H1 (cell line): ENCODE measurements at regions not wholly inside any gene's neighbourhood (a gene's known extent, or its start where the extent isn't known, plus 50 kb on each side); places are given as distances from the start of the nearest gene placed in this dataset.

Source experiments
- CTCF ChIA-PET: fragments of 300-600 bp; sonication (Branson Sonifier 250); formaldehyde crosslinking; loops from one replicate; lab custom pipeline; 2021; ENCODE audit not compliant: partially characterized antibody; lab: Charles Lee
- POLR2A ChIA-PET: fragments of 300-600 bp; sonication (Branson Sonifier 250); formaldehyde crosslinking; loops from one replicate; lab custom pipeline; 2021; ENCODE audit warnings: inconsistent platforms; ENCODE audit not compliant: partially characterized antibody; lab: Charles Lee
- DNase-seq, 2 experiments: peaks; one replicate each; pipeline versions ENCODE4 v3.0.0 to v3.0.0-alpha.2; 2010 to 2022; ENCODE audit warnings: low spot score in 2 of 2, low read depth in 1 of 2, mixed read lengths in 1 of 2
- FAIRE-seq: peaks from 2 replicates; lab custom pipeline; 2011; peaks lifted over from hg19 to GRCh38; lab: Jason Lieb, UNC
- H2AFZ ChIP-seq: 2 replicates; pipeline ENCODE4 v1.8.1; 2012; ENCODE audit warnings: low read length, inconsistent platforms
- H2AK5ac ChIP-seq: 2 replicates; pipeline ENCODE4 v1.6.1; 2013; ENCODE audit warnings: low read depth, low read length
- H2BK120ac ChIP-seq: replicated peaks from 2 replicates; pipeline ENCODE3; 2013; ENCODE audit warnings: low read depth, low read length, inconsistent platforms
- H2BK12ac ChIP-seq: 2 replicates; pipeline ENCODE4 v1.6.1; 2013; ENCODE audit warnings: low read depth, low read length
- H2BK15ac ChIP-seq: 2 replicates; pipeline ENCODE4 v1.6.1; 2013; ENCODE audit warnings: low read length
- H2BK20ac ChIP-seq: 2 replicates; pipeline ENCODE4 v1.6.1; 2013; ENCODE audit warnings: low read length
- H2BK5ac ChIP-seq: 2 replicates; pipeline ENCODE4 v1.6.1; 2013; ENCODE audit warnings: low read depth, low read length
- H3K14ac ChIP-seq: 2 replicates; pipeline ENCODE4 v1.6.1; 2013; ENCODE audit warnings: inconsistent platforms; ENCODE audit not compliant: insufficient read length
- H3K18ac ChIP-seq: 2 replicates; pipeline ENCODE4 v1.6.1; 2013; ENCODE audit warnings: low read length; ENCODE audit errors: extremely low read depth
- H3K23ac ChIP-seq: 2 replicates; pipeline ENCODE4 v1.6.1; 2013; ENCODE audit warnings: inconsistent platforms; ENCODE audit not compliant: insufficient read length
- H3K23me2 ChIP-seq: 2 replicates; pipeline ENCODE4 v1.6.1; 2013; ENCODE audit warnings: low read depth, low read length
- H3K27ac ChIP-seq: 2 replicates; pipeline ENCODE4 v1.6.1; 2011; ENCODE audit warnings: low read depth, low read length, inconsistent platforms
- H3K27me3 ChIP-seq, 4 experiments: replicated peaks in 1 of 4; 1 replicate in 1 of 4; 2 replicates in 3 of 4; pipeline versions ENCODE4 v1.6.1 to v1.8.1; 2011 to 2013; ENCODE audit warnings: low read length in 3 of 4, mild to moderate bottlenecking in 3 of 4, inconsistent platforms in 2 of 4, mixed read lengths in 2 of 4, moderate library complexity in 1 of 4; ENCODE audit not compliant: control insufficient read depth in 3 of 4, insufficient read depth in 3 of 4; ENCODE audit errors: extremely low read depth in 1 of 4
- H3K36me3 ChIP-seq, 4 experiments: 2 replicates each; pipeline versions ENCODE4 v1.6.1 to v1.8.1; 2011 to 2013; ENCODE audit warnings: mild to moderate bottlenecking in 4 of 4, low read length in 3 of 4, moderate library complexity in 2 of 4, control low read depth in 1 of 4, inconsistent platforms in 1 of 4; ENCODE audit not compliant: insufficient read depth in 4 of 4, control insufficient read depth in 2 of 4
- H3K4ac ChIP-seq: replicated peaks from 2 replicates; pipeline ENCODE3; 2013; ENCODE audit warnings: low read length, low read depth, mixed read lengths, inconsistent platforms; ENCODE audit not compliant: insufficient read length
- H3K4me1 ChIP-seq, 4 experiments: replicated peaks in 1 of 4; 1 replicate in 1 of 4; 2 replicates in 3 of 4; pipeline versions ENCODE4 v1.6.1 to v1.8.1; 2011 to 2013; ENCODE audit warnings: low read length in 3 of 4, inconsistent platforms in 2 of 4, mixed read lengths in 1 of 4; ENCODE audit not compliant: insufficient read depth in 4 of 4, control insufficient read depth in 3 of 4
- H3K4me2 ChIP-seq, 2 experiments: 2 replicates each; pipeline versions ENCODE4 v1.6.1 to v1.8.1; 2011 to 2013; ENCODE audit warnings: low read depth in 2 of 2, low read length in 2 of 2, control low read depth in 1 of 2, inconsistent platforms in 1 of 2, mild to moderate bottlenecking in 1 of 2; ENCODE audit not compliant: insufficient read depth in 1 of 2
- H3K4me3 ChIP-seq, 4 experiments: fragments of 200-600, 300-600 bp in 1 of 4; sonication (generic), shearing (Covaris generic), sonication (Bioruptor Twin) in 1 of 4; 2 replicates each; pipeline versions ENCODE4 v1.5.1 to v1.8.1; 2011 to 2016; ENCODE audit warnings: low read length in 4 of 4, low read depth in 3 of 4, control low read depth in 2 of 4, inconsistent platforms in 2 of 4, mild to moderate bottlenecking in 2 of 4, mixed read lengths in 1 of 4, moderate library complexity in 1 of 4; ENCODE audit not compliant: insufficient read depth in 2 of 4; ENCODE audit errors: extremely low read depth in 1 of 4
- H3K56ac ChIP-seq: replicated peaks from 2 replicates; pipeline ENCODE3; 2013; ENCODE audit warnings: low read depth, mild to moderate bottlenecking, mixed read lengths, low read length, inconsistent platforms; ENCODE audit not compliant: insufficient read length
- H3K79me1 ChIP-seq: 2 replicates; pipeline ENCODE4 v1.6.1; 2013; ENCODE audit warnings: low read depth, low read length, control low read depth
- H3K79me2 ChIP-seq, 2 experiments: 2 replicates each; pipeline versions ENCODE4 v1.6.1 to v1.8.1; 2012 to 2013; ENCODE audit warnings: low read length in 2 of 2, mild to moderate bottlenecking in 2 of 2, inconsistent platforms in 1 of 2; ENCODE audit not compliant: insufficient read depth in 2 of 2, control insufficient read depth in 1 of 2
- H3K9ac ChIP-seq, 4 experiments: replicated peaks in 1 of 4; 1 replicate in 1 of 4; 2 replicates in 3 of 4; pipeline versions ENCODE4 v1.6.1 to v1.8.1; 2011 to 2013; ENCODE audit warnings: low read depth in 3 of 4, low read length in 3 of 4, control low read depth in 2 of 4, mild to moderate bottlenecking in 2 of 4, moderate library complexity in 2 of 4, inconsistent platforms in 1 of 4; ENCODE audit errors: extremely low read depth in 1 of 4
- H3K9me3 ChIP-seq, 2 experiments: 2 replicates each; pipeline versions ENCODE4 v1.6.1 to v1.8.1; 2012 to 2013; ENCODE audit warnings: mild to moderate bottlenecking in 2 of 2, moderate library complexity in 2 of 2, control low read depth in 1 of 2, inconsistent platforms in 1 of 2, low read depth in 1 of 2, low read length in 1 of 2, mixed read lengths in 1 of 2; ENCODE audit not compliant: insufficient read depth in 2 of 2
- H4K20me1 ChIP-seq, 2 experiments: replicated peaks in 1 of 2; 2 replicates each; pipeline versions ENCODE3 to v1.8.1; 2011 to 2013; ENCODE audit warnings: inconsistent platforms in 2 of 2, low read length in 2 of 2, mild to moderate bottlenecking in 1 of 2; ENCODE audit not compliant: insufficient read depth in 2 of 2, control insufficient read depth in 1 of 2
- H4K5ac ChIP-seq: 2 replicates; pipeline ENCODE4 v1.6.1; 2013; ENCODE audit warnings: low read length, low read depth, mixed read lengths, inconsistent platforms; ENCODE audit not compliant: insufficient read length
- H4K8ac ChIP-seq: 2 replicates; pipeline ENCODE4 v1.8.0; 2013; ENCODE audit warnings: mild to moderate bottlenecking, moderate library complexity, low read length, inconsistent platforms; ENCODE audit not compliant: insufficient read depth; ENCODE audit errors: extremely low read depth
- H4K91ac ChIP-seq: replicated peaks from 2 replicates; pipeline ENCODE3; 2013; ENCODE audit warnings: low read length, mixed read lengths, inconsistent platforms; ENCODE audit not compliant: insufficient read length
- BRCA1 ChIP-seq: IDR thresholded peaks from 2 replicates; pipeline ENCODE4 v1.6.1; 2012; ENCODE audit warnings: low read depth, low read length, improper control_type of control experiment
- HDAC6 ChIP-seq: IDR thresholded peaks from one replicate; pipeline ENCODE4 v1.7.1; 2012; ENCODE audit warnings: low read depth, mild to moderate bottlenecking, inconsistent platforms, low read length, moderate library complexity
- POLR2A ChIP-seq, 2 experiments: IDR thresholded peaks; 1 replicate in 1 of 2; 2 replicates in 1 of 2; pipeline ENCODE4 v1.6.1; 2011; ENCODE audit warnings: low read depth in 2 of 2, low read length in 2 of 2, mild to moderate bottlenecking in 2 of 2; ENCODE audit errors: control extremely low read depth in 1 of 2
- POLR2AphosphoS5 ChIP-seq: IDR thresholded peaks from 2 replicates; pipeline ENCODE4 v1.6.1; 2011; ENCODE audit warnings: low read depth, low read length
- RNF2 ChIP-seq: fragments of 200-900, 300-1000 bp; sonication (generic); IDR thresholded peaks from 2 replicates; pipeline ENCODE4 v1.7.1; 2016; ENCODE audit warnings: borderline replicate concordance, low read depth, mild to moderate bottlenecking, antibody characterized with exemption, low read length; ENCODE audit not compliant: poor library complexity, severe bottlenecking; ENCODE audit errors: missing control alignments
- RXRA ChIP-seq: IDR thresholded peaks from 2 replicates; pipeline ENCODE4 v1.6.1; 2011; ENCODE audit warnings: low read depth, mild to moderate bottlenecking, low read length, moderate library complexity; ENCODE audit not compliant: insufficient read depth
- SIRT6 ChIP-seq: IDR thresholded peaks from one replicate; pipeline ENCODE4 v1.7.1; 2012; ENCODE audit warnings: low read length, inconsistent platforms
- TCF12 ChIP-seq: IDR thresholded peaks from 2 replicates; pipeline ENCODE4 v1.6.1; 2011; ENCODE audit warnings: low read depth, mild to moderate bottlenecking, low read length
- WGBS, 2 experiments: shearing (Covaris generic) in 1 of 2; methylation state at CpG; one replicate each; pipeline versions ENCODE4 v1.1.6 to v1.1.7; 2013 to 2015; ENCODE audit warnings: low lambda C conversion rate in 2 of 2, mixed read lengths in 2 of 2, inconsistent platforms in 1 of 2, low coverage in 1 of 2, missing lambda C conversion rate in 1 of 2; ENCODE audit not compliant: insufficient replicate concordance in 2 of 2, insufficient coverage in 1 of 2, insufficient read length in 1 of 2; ENCODE audit errors: extremely low coverage in 1 of 2, missing lambda C conversion rate in 1 of 2; 5-methylcytosine and 5-hydroxymethylcytosine counted together

DNA sequence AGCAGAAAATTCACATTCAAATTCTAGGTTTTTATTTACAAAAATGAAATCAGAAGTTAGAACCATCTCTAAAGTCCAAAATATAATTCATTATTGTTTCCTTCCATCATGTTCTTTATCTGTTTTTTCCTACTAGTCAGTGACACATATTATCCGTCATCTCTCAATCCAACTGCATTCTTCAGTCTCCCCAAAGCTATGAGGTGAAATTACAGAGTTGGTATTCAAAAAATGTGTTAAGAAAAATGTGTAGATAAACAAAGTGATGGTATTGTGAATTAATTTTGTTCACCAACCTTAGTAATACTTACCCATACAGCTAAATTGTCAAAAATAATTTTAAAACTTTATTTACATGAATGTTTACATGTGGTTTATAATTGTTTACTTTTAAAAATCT is 448.7 kb upstream of the MIR17HG start:
- H3K79me2 ChIP-seq, result no peaks in the 10 kb centered on the region
- no peak overlapping the region for H4K8ac ChIP-seq
- no peak overlapping the region for H3K9ac ChIP-seq
- no peaks in the 10 kb centered on the region for H3K9me3 ChIP-seq
- H3K4me1 ChIP-seq, result no peaks in the 10 kb centered on the region
- H4K20me1 ChIP-seq, result no peaks in the 10 kb centered on the region
- H2AK5ac ChIP-seq, result no peak overlapping the region
- no peaks in the 10 kb centered on the region for H3K79me1 ChIP-seq
- DNase-seq, result no peak
- H2AFZ ChIP-seq, result no peak overlapping the region
- H4K91ac ChIP-seq, result no peak overlapping the region
- no peak overlapping the region for H3K27ac ChIP-seq
- WGBS, 2 experiments, result 97% methylated on average over 1 of the region's 1 CpG; no CpG with 5 or more reads in 1 of the 2 experiments
- no peak overlapping the region for H2BK20ac ChIP-seq
- no peak overlapping the region for H2BK12ac ChIP-seq
- no peak overlapping the region for H3K14ac ChIP-seq
- no peaks in the 10 kb centered on the region for H3K27me3 ChIP-seq
- no peak overlapping the region for H3K56ac ChIP-seq
- H2BK120ac ChIP-seq, result no peak overlapping the region
- H4K5ac ChIP-seq, result no peak overlapping the region
- no peak overlapping the region for H3K4me3 ChIP-seq
- TF ChIP-seq HDAC6, result no peak
- TF ChIP-seq RXRA, result no peak
- no peak for TF ChIP-seq BRCA1
- no peak for TF ChIP-seq RNF2
- TF ChIP-seq POLR2A (IDR thresholded peaks at IDR 0.05; ENCODE audit: control extremely low read depth in 1 of 2, low read depth in 2 of 2, low read length in 2 of 2), result no peak
- no peak for TF ChIP-seq TCF12
- TF ChIP-seq SIRT6, result no peak
- no peak for TF ChIP-seq POLR2AphosphoS5
- no peak for FAIRE-seq
- POLR2A ChIA-PET, result no interaction called here
- no peak overlapping the region for H3K4me2 ChIP-seq
- H2BK15ac ChIP-seq, result no peak overlapping the region
- CTCF ChIA-PET, result no interaction called here
- no peak overlapping the region for H3K18ac ChIP-seq
- H3K23ac ChIP-seq, result no peak overlapping the region
- H3K23me2 ChIP-seq, result no peaks in the 10 kb centered on the region
- no peaks in the 10 kb centered on the region for H3K36me3 ChIP-seq
- H3K4ac ChIP-seq, result no peak overlapping the region
- H2BK5ac ChIP-seq, result no peak overlapping the region
